GM23248 (cell line): ENCODE measurements at regions not wholly inside any gene's neighbourhood (a gene's known extent, or its start where the extent isn't known, plus 50 kb on each side); places are given as distances from the start of the nearest gene placed in this dataset.

Source experiments
- EZH2 ChIP-seq: fragments of 200-600 bp; sonication (generic); IDR thresholded peaks from 2 replicates; pipeline ENCODE4 v1.6.1; 2018; ENCODE audit warnings: antibody characterized with exemption, mild to moderate bottlenecking; ENCODE audit not compliant: insufficient read depth, poor library complexity, severe bottlenecking
- EZH2phosphoT487 ChIP-seq: fragments of 200-600 bp; sonication (generic); IDR thresholded peaks from 2 replicates; pipeline ENCODE4 v1.6.1; 2018; ENCODE audit warnings: antibody characterized with exemption, moderate library complexity, mild to moderate bottlenecking, low read depth; ENCODE audit not compliant: insufficient read depth

DNA sequence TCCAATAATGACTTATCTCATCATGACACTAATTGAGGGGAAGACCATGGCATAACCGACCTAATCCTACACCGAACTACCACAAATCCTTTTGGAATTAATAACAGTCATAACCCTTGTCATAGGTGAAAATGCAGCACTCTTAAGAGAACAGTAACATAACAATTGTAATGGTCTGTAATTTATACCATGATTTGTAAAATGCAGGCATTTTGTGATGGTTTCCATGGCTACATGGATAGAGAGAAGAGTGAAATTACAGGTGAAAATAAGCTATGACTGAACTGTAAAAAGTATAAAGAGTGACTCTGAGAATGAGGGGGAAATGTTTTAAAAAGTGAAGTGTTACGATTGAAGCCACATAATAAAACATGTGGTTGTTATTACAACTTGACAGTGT lies 494.1 kb upstream of the SLC39A10 start:
- TF ChIP-seq EZH2 (no peak), EZH2phosphoT487 (no peak)
